Inflammatory macrophage (primary cell): ENCODE measurements at regions not wholly inside any gene's neighbourhood (a gene's known extent, or its start where the extent isn't known, plus 50 kb on each side); places are given as distances from the start of the nearest gene placed in this dataset.

Experiments used
- DNase-seq, 2 donors: peaks; one replicate each; pipeline ENCODE4 v3.0.0-alpha.2; 2020 to 2022

DNA sequence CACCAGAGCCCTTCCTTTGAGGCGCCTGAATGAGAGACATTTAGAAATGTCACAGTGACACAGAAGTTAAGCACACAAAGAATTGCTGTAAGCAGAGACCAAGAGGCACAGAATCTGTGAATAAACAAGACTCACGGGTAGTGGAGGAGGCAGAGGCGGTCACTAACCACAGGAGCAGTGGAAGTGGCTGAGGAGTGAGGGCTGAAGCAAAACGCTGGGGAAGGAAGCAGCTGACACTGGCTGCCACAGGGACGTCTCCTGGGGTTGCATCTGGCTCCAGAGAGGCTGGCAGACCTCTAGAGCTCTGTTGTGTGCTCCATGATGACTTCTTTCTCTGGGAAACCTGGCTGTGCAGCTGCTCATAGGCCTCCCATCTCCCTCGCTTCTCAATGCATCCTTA is 65.0 kb upstream of the SLC2A12 start:
- peak; percentile 79 to 91 for DNase-seq

DNA sequence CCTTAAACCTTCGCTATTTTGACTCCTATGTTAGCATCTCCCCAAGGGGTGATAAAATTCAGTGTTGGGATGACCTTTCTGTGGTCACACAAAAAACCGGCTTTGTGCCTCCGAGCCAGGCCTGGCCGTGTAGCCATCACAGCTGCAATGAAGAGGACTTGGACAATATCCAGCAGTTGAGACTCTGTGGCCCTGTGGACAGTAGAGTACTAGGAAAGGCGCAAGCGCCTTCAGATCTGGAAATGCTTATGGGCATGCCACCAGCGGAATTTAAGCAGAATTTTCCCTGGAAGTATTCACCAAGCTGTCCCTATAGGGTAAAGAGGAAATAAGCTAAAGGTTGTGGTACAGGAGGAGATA is 63.3 kb upstream of the SLC2A12 start:
- no peak for DNase-seq

DNA sequence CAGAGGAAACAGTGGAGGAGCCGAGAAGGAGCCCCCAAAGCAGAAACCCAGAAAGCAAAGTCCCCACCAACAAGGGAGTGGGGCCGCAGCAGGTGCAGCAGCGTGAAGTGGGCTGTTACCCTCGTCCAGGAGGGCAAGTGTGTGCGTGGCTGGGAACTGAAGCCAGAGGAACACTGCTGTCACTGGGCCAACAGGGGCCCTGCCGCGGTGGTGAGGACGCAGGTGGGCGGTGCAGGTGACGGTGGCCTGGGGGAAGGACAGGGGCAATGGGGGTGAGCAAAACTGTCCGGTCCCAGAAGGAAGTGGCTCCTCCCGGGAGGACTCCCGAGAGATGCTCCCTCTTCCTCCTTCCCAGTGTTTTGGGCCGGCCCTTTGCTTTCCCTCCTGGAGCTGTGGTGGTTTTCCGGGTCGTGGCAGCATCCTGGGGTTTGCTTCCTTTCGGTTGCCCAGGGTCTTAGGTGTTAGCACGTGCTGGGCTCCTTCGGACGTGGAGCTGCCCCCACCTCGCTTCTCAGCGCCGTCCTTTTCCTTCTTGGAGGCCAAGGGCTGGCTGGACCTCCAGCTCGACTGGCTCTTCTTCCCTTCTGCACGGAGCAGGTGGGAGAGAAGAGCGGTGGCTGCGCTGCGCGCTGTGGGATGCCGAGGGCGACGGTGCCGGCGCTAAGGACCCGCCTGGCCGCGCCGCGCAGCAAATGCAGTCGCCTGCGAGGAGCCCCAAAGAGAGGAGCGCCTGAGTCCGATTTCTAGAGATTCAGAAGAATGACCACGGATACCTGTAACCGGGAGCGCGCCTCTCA is 62.7 kb upstream of the SLC2A12 start:
- DNase-seq, result no peak

DNA sequence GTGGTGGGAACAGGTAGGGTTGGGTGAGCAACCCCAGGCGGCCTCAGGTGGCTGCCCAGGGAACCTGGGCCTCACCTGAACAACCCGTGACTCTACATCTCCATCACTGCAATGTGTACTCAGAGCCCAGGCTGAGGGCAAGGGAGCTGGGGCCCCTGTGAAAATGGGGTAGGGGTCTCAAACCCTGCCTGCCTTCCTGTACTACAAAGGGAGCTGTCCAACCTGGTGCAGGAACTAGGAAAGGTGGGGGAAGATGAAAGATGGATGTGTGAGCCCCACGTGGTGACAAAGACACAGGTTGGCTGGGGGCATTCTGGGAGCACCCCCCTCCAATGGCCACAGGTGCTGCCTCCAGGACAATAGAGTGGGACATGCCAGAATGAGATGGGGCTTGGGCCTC is 62.1 kb upstream of the SLC2A12 start:
- no peak for DNase-seq

DNA sequence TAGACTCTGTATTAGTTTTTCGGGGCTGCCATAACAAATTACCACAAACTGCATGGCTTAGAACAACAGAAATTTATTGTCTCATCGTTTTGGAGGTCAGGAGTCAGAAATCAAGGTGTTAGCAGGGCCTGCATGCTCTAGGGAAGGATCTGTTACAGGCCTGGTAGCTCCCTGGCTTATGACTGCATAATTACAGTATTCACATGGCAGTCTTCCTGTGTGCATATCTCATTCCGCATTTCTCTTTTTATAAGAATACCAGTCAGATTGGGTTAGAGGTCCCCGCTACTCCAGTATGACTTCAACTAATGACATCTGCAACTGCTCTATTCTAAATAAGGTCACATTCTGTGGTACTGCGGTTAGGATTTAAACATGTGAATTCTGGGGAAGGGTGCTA is 59.3 kb upstream of the SLC2A12 start:
- DNase-seq, result no peak

DNA sequence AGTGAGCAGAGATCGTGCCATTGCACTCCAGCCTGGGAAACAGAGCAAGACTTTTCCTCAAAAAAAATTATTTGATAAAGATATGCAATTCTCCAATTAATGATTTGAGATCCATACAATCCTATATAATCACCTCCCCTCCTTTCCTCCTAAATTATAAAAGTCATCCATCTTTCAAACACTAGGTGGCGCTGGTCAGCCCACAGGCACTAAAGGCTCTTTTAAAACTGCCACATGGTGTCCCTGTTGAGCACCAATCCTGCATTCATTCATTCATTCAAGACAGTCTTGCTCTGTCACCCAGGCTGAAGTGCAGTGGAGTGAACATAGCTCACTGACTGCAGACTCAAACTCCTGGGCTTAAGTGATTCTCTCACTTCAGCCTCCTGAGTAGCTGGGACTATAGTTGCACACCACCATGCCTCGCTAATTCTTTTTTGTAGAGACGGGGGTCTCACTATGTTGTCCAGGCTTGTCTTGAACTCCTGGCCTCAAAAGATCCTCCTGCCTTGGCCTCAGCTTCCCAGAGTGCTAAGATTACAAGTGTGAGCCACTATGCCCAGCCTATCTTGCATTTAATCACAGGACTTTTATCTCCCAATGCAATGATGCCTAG is 58.7 kb upstream of the SLC2A12 start:
- DNase-seq, result peak; percentile 86 to 87

DNA sequence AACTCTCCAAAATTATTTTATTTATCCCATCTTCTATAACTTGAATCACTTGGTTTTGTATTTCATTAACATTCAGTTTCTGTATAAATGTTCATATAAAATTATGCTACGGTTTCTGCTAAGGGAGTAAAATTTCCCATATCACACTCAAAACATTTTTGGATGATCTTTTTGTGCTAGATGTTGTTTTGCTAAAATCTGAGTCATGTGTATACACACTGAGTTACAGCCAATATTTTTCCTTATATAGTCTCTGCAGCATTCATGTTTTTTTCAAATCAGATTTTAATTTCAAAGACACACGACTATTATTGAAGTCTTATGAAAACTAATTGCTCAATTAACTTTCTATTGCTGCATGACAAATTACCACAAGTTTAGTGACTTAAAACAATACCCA is 54.3 kb upstream of the SLC2A12 start:
- no peak for DNase-seq

DNA sequence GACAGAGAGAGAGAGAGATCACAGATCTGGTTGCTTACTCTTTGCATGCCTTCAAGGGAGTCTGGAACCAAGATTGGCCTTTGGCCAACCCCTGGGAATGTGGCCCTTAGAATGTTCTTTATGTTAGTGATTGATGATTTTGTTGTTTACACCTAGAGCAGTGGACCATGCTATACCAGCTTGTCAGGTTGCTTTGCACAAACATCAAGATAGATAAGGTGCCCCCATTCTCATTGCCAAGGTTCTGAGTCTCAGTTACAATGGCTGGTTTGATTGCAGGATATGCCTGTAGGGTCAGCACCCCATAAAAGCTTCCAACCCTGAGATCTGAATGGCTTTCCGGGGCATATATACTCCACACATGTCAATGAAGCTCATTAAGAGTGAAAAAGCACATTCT is 53.5 kb upstream of the SLC2A12 start:
- no peak for DNase-seq

DNA sequence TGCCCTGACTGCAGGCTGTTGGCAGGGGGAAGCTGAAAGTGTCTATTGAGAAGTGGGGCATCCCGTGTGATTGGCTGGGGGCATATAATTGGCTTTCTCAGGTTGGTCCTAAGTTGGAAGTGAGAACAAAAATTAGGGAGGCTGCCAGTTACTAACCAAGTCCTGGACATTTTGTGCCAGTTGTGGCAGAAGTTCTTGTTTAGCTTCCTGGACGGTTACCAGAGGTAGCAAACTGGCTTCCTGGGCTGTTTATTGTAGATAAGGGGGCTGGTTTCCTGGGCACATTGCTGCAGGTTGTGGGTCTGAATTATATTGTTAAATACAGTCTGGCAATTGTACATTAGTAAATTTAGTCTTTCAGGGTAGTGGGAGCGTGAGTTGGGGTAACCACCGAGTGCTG is 50.6 kb upstream of the SLC2A12 start:
- DNase-seq, result no peak
